DND-41 (cell line): ENCODE measurements at regions not wholly inside any gene's neighbourhood (a gene's known extent, or its start where the extent isn't known, plus 50 kb on each side); places are given as distances from the start of the nearest gene placed in this dataset.

Source experiments
- ATAC-seq: fragments of 200-7000 bp; cut with Tn5 transposase; 3 replicates; pipeline ENCODE4 v1.9.1; 2021; ENCODE audit warnings: low read depth; ENCODE audit not compliant: insufficient read depth
- DNase-seq: peaks from one replicate; pipeline ENCODE4 v3.0.0-alpha.2; 2020
- H2AFZ ChIP-seq: 2 replicates; pipeline ENCODE4 v1.6.0; 2012; ENCODE audit warnings: low read depth, low read length
- H3K27ac ChIP-seq: 2 replicates; pipeline ENCODE4 v1.5.1; 2012; ENCODE audit warnings: low read length, inconsistent platforms
- H3K27me3 ChIP-seq: fragments of 200-600 bp; sonication (generic); 2 replicates; pipeline ENCODE4 v1.6.0; 2012; ENCODE audit warnings: low read length, mild to moderate bottlenecking, inconsistent platforms; ENCODE audit not compliant: insufficient read depth, poor library complexity
- H3K36me3 ChIP-seq: 2 replicates; pipeline ENCODE4 v1.5.1; 2012; ENCODE audit warnings: low read length, inconsistent platforms; ENCODE audit not compliant: insufficient read depth
- H3K4me1 ChIP-seq: 2 replicates; pipeline ENCODE4 v1.5.1; 2012; ENCODE audit warnings: mild to moderate bottlenecking, low read length; ENCODE audit not compliant: insufficient read depth
- H3K4me2 ChIP-seq: 2 replicates; pipeline ENCODE4 v1.6.0; 2012; ENCODE audit warnings: mild to moderate bottlenecking, moderate library complexity, low read length, inconsistent platforms; ENCODE audit not compliant: insufficient read depth
- H3K4me3 ChIP-seq, 2 experiments: fragments of 200-600 bp in 1 of 2; shearing (Covaris generic) in 1 of 2; 2 replicates each; pipeline ENCODE4 v1.5.1; 2012 to 2016; ENCODE audit warnings: inconsistent platforms in 2 of 2, low read length in 2 of 2, mild to moderate bottlenecking in 2 of 2, low read depth in 1 of 2, moderate library complexity in 1 of 2
- H3K79me2 ChIP-seq: 2 replicates; pipeline ENCODE4 v1.6.0; 2012; ENCODE audit warnings: low read length, inconsistent platforms; ENCODE audit not compliant: insufficient read depth
- H3K9ac ChIP-seq: 2 replicates; pipeline ENCODE4 v1.6.0; 2012; ENCODE audit warnings: low read depth, mild to moderate bottlenecking, inconsistent platforms, low read length, moderate library complexity
- H3K9me3 ChIP-seq: 2 replicates; pipeline ENCODE4 v1.5.1; 2012; ENCODE audit warnings: low read length, moderate library complexity, mild to moderate bottlenecking, inconsistent platforms; ENCODE audit not compliant: insufficient read depth, severe bottlenecking
- H4K20me1 ChIP-seq: 2 replicates; pipeline ENCODE4 v1.6.0; 2012; ENCODE audit warnings: low read length; ENCODE audit not compliant: insufficient read depth
- CTCF ChIP-seq: IDR thresholded peaks from 2 replicates; pipeline ENCODE4 v1.5.1; 2012; ENCODE audit warnings: borderline replicate concordance, low read length, moderate library complexity, mild to moderate bottlenecking; ENCODE audit not compliant: poor library complexity, severe bottlenecking; ENCODE audit errors: extremely low read depth
- EZH2 ChIP-seq: IDR thresholded peaks from 3 replicates; pipeline ENCODE4 v1.6.1; 2012; ENCODE audit warnings: borderline replicate concordance, low read depth, mild to moderate bottlenecking, moderate library complexity, low read length, inconsistent platforms; ENCODE audit not compliant: severe bottlenecking

- no peaks in the 10 kb centered on the region for H3K36me3 ChIP-seq
- DNase-seq (no peak), ATAC-seq (no peak)
- H3K4me1 ChIP-seq: no peaks in the 10 kb centered on the region
- H3K27me3 ChIP-seq: peaks cover 5% of the 10 kb centered on the region
- no peak overlapping the region for H3K4me3 ChIP-seq
- H3K27ac ChIP-seq: no peak overlapping the region
- no peaks in the 10 kb centered on the region for H4K20me1 ChIP-seq
- no peaks in the 10 kb centered on the region for H3K79me2 ChIP-seq
- TF ChIP-seq CTCF (no peak), EZH2 (no peak)
- no peaks in the 10 kb centered on the region for H3K9me3 ChIP-seq
- no peak overlapping the region for H3K4me2 ChIP-seq
- H2AFZ ChIP-seq: no peak overlapping the region
- no peak overlapping the region for H3K9ac ChIP-seq
These were observed 72.9 kb upstream of the RGS4 start for GRCh38 chr1:162996261-162996660.

GRCh38 chr1:162994921-162995320 lies 74.2 kb upstream of the RGS4 start:
- no peak overlapping the region for H3K4me2 ChIP-seq
- H4K20me1 ChIP-seq: no peaks in the 10 kb centered on the region
- ATAC-seq: no peak
- no peak for DNase-seq
- TF ChIP-seq EZH2: no peak
- TF ChIP-seq CTCF: no peak
- no peak overlapping the region for H2AFZ ChIP-seq
- no peaks in the 10 kb centered on the region for H3K79me2 ChIP-seq
- H3K4me3 ChIP-seq: no peak overlapping the region
- H3K36me3 ChIP-seq: no peaks in the 10 kb centered on the region
- no peak overlapping the region for H3K27ac ChIP-seq
- H3K27me3 ChIP-seq: peaks cover 5% of the 10 kb centered on the region
- H3K9ac ChIP-seq: no peak overlapping the region
- H3K9me3 ChIP-seq: no peaks in the 10 kb centered on the region
- no peaks in the 10 kb centered on the region for H3K4me1 ChIP-seq

- no peak overlapping the region for H3K4me2 ChIP-seq
- H3K79me2 ChIP-seq: no peaks in the 10 kb centered on the region
- no peak overlapping the region for H3K9ac ChIP-seq
- DNase-seq (no peak), ATAC-seq (no peak)
- no peaks in the 10 kb centered on the region for H3K9me3 ChIP-seq
- no peak overlapping the region for H3K27ac ChIP-seq
- H3K36me3 ChIP-seq: no peaks in the 10 kb centered on the region
- H3K4me3 ChIP-seq: no peak overlapping the region
- no peak overlapping the region for H2AFZ ChIP-seq
- H4K20me1 ChIP-seq: no peaks in the 10 kb centered on the region
- H3K4me1 ChIP-seq: no peaks in the 10 kb centered on the region
- no peak for TF ChIP-seq CTCF
- TF ChIP-seq EZH2: no peak
- H3K27me3 ChIP-seq: peaks cover 5% of the 10 kb centered on the region
These were observed 75.3 kb upstream of the RGS4 start for GRCh38 chr1:162993846-162994245.

GRCh38 chr1:162992945-162993344 lies 76.2 kb upstream of the RGS4 start:
- H3K9me3 ChIP-seq: no peaks in the 10 kb centered on the region
- no peak overlapping the region for H3K4me2 ChIP-seq
- no peak overlapping the region for H3K4me3 ChIP-seq
- DNase-seq (no peak), ATAC-seq (no peak)
- H3K4me1 ChIP-seq: no peaks in the 10 kb centered on the region
- H2AFZ ChIP-seq: no peak overlapping the region
- TF ChIP-seq CTCF (no peak), EZH2 (no peak)
- no peaks in the 10 kb centered on the region for H3K79me2 ChIP-seq
- no peaks in the 10 kb centered on the region for H4K20me1 ChIP-seq
- H3K27me3 ChIP-seq: peaks cover 2% of the 10 kb centered on the region
- no peaks in the 10 kb centered on the region for H3K36me3 ChIP-seq
- no peak overlapping the region for H3K27ac ChIP-seq
- no peak overlapping the region for H3K9ac ChIP-seq
